ENCODE measurements at regions not wholly inside any gene's neighbourhood (a gene's known extent, or its start where the extent isn't known, plus 50 kb on each side); places are given as distances from the start of the nearest gene placed in this dataset.

DNA sequence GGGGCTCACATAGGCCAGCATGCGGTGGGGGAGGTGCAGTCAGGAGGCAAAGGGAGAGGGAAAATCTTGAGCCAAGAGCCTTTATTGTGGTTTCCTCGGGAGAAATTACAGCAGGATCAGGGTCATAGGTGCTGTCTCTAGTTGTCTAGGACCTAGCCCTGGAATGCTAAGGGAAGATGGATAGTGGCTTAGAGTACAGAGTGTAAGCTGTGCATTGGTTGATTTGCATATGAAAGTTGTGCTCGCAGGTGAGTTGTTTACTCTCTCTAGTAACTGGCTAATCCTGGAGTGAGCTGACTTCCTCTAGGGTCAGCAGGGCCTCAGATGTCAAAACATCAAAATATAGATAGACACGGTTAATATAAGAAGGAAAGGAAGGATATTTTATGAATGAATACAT lies 877.7 kb downstream of the TLE4 start:
- Mint-ChIP-seq H3K36me3 (ENCODE audit: insufficient read depth, unreplicated experiment) (no peaks in the 10 kb centered on the region), H3K4me3 (ENCODE audit: unreplicated experiment) (no peak overlapping the region), H3K9me3 (ENCODE audit: unreplicated experiment) (peaks cover 8% of the 10 kb centered on the region), H3K27ac (ENCODE audit: low read depth, unreplicated experiment) (no peak overlapping the region), H3K27me3 (ENCODE audit: insufficient read depth, unreplicated experiment) (no peaks in the 10 kb centered on the region), H3K4me1 (ENCODE audit: insufficient read depth, unreplicated experiment) (no peaks in the 10 kb centered on the region)
- no TSS peak for BruUV-seq (replicated peaks)
- POLR2A ChIA-PET = no interaction called here
- TF ChIP-seq, protein P1, sequence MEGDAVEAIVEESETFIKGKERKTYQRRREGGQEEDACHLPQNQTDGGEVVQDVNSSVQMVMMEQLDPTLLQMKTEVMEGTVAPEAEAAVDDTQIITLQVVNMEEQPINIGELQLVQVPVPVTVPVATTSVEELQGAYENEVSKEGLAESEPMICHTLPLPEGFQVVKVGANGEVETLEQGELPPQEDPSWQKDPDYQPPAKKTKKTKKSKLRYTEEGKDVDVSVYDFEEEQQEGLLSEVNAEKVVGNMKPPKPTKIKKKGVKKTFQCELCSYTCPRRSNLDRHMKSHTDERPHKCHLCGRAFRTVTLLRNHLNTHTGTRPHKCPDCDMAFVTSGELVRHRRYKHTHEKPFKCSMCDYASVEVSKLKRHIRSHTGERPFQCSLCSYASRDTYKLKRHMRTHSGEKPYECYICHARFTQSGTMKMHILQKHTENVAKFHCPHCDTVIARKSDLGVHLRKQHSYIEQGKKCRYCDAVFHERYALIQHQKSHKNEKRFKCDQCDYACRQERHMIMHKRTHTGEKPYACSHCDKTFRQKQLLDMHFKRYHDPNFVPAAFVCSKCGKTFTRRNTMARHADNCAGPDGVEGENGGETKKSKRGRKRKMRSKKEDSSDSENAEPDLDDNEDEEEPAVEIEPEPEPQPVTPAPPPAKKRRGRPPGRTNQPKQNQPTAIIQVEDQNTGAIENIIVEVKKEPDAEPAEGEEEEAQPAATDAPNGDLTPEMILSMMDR (IDR thresholded peaks at IDR 0.05; ENCODE audit: unreplicated experiment) = no peak
- DNase-seq (ENCODE audit: unreplicated experiment) = no peak
- intact Hi-C loops (cut with micrococcal nuclease) = no loop called here
- CTCF ChIA-PET = no interaction called here

DNA sequence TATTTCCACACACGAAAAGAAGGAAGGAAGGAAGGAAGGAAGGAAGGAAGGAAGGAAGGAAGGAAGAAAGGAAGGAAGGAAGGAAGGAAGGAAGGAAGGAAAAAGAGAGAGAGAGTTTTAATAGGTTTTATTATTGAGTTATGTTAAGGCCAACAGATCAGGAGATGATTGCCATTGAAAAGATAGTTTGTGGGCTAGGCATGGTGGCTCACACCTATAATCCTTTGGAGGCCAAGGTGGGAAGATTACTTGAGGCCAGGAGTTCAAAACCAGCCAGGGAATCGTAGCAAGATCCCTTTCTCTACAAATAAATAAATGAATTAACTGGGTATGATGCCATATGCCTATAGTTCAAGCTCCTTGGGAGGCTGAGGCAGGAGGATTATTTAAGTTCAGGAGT lies 877.2 kb downstream of the TLE4 start:
- peaks cover 3% of the 10 kb centered on the region for H3K9me3 Mint-ChIP-seq (ENCODE audit: unreplicated experiment)
- BruUV-seq (replicated peaks) = no TSS peak
- no peak for DNase-seq (ENCODE audit: unreplicated experiment)
- TF ChIP-seq, protein P1 (IDR thresholded peaks at IDR 0.05; ENCODE audit: unreplicated experiment) = no peak
- intact Hi-C loops (cut with micrococcal nuclease) = no loop called here
- H3K27me3 Mint-ChIP-seq (ENCODE audit: insufficient read depth, unreplicated experiment) = no peaks in the 10 kb centered on the region
- ChIA-PET POLR2A (interaction anchor here (0.6 kb wide), 1 partner anchor 33 kb away, joined by 3 read pairs; no protein-coding TSS in a partner anchor), CTCF (no interaction called here)
- H3K27ac Mint-ChIP-seq (ENCODE audit: low read depth, unreplicated experiment) = no peak overlapping the region
- H3K4me1 Mint-ChIP-seq (ENCODE audit: insufficient read depth, unreplicated experiment) = no peaks in the 10 kb centered on the region
- H3K36me3 Mint-ChIP-seq (ENCODE audit: insufficient read depth, unreplicated experiment) = no peaks in the 10 kb centered on the region
- no peak overlapping the region for H3K4me3 Mint-ChIP-seq (ENCODE audit: unreplicated experiment)

DNA sequence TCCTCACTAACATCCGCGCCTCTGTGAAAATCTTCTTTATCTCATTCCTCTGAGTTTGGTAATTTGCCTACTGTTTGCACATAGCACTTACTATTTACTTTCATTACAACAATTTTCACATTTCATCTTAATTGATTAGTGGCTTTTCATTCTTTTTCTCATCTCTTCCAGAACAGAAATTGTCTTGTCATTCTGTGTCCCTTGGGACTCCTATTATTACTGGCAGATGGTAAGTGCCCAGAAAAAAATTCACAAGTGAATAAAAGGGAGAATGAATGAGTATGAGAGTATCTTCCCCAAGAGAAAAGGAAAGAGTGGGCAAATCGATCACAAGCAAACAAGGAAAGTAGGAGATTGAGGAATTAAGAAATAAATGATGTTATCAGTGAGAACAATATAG lies 876.1 kb downstream of the TLE4 start:
- H3K9me3 Mint-ChIP-seq (ENCODE audit: unreplicated experiment) = no peaks in the 10 kb centered on the region
- ChIA-PET POLR2A (no interaction called here), CTCF (no interaction called here)
- H3K27me3 Mint-ChIP-seq (ENCODE audit: insufficient read depth, unreplicated experiment) = no peaks in the 10 kb centered on the region
- H3K27ac Mint-ChIP-seq (ENCODE audit: low read depth, unreplicated experiment) = no peak overlapping the region
- no peaks in the 10 kb centered on the region for H3K4me1 Mint-ChIP-seq (ENCODE audit: insufficient read depth, unreplicated experiment)
- BruUV-seq (replicated peaks) = no TSS peak
- H3K4me3 Mint-ChIP-seq (ENCODE audit: unreplicated experiment) = no peak overlapping the region
- TF ChIP-seq, protein P1 (IDR thresholded peaks at IDR 0.05; ENCODE audit: unreplicated experiment) = no peak
- H3K36me3 Mint-ChIP-seq (ENCODE audit: insufficient read depth, unreplicated experiment) = no peaks in the 10 kb centered on the region
- intact Hi-C loops (cut with micrococcal nuclease) = no loop called here
- DNase-seq (ENCODE audit: unreplicated experiment) = no peak

DNA sequence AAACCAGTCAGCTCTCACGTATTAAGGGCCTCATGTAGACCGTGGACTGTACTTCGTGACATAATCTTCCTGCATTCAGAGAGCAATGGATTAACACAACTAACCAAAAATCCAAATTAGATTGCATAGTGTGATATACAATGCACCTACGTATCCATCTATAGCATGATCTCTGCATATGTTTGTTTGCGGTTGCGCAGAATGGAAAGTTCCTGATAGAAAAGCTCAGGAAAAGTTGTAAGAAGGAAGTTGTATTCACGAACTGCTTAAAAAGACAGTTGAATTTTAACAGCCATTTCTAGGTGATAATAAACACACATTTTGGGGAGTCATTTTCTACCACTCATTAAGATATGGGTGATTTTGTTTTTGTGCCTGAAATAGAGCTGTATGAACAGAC lies 869.0 kb downstream of the TLE4 start:
- no TSS peak for BruUV-seq (replicated peaks)
- H3K36me3 Mint-ChIP-seq (ENCODE audit: insufficient read depth, unreplicated experiment) = no peaks in the 10 kb centered on the region
- H3K27ac Mint-ChIP-seq (ENCODE audit: low read depth, unreplicated experiment) = no peak overlapping the region
- H3K4me1 Mint-ChIP-seq (ENCODE audit: insufficient read depth, unreplicated experiment) = no peaks in the 10 kb centered on the region
- TF ChIP-seq, protein P1 (IDR thresholded peaks at IDR 0.05; ENCODE audit: unreplicated experiment) = no peak
- ChIA-PET CTCF (no interaction called here), POLR2A (no interaction called here)
- peak; percentile 2 for DNase-seq (ENCODE audit: unreplicated experiment)
- intact Hi-C loops (cut with micrococcal nuclease) = no loop called here
- no peak overlapping the region for H3K4me3 Mint-ChIP-seq (ENCODE audit: unreplicated experiment)
- no peaks in the 10 kb centered on the region for H3K9me3 Mint-ChIP-seq (ENCODE audit: unreplicated experiment)
- H3K27me3 Mint-ChIP-seq (ENCODE audit: insufficient read depth, unreplicated experiment) = no peaks in the 10 kb centered on the region

Data from MCF 10A (cell line).